HG03571 (cell line): ENCODE measurements at regions not wholly inside any gene's neighbourhood (a gene's known extent, or its start where the extent isn't known, plus 50 kb on each side); places are given as distances from the start of the nearest gene placed in this dataset.

Experiments
- ATAC-seq: cut with Tn5 transposase; IDR thresholded peaks from one replicate; pipeline ENCODE4 v1.9.1; 2021; ENCODE audit not compliant: unreplicated experiment

GRCh38 chr9:99607842-99608448, 213.7 kb upstream of the NR4A3 start:
- no peak for ATAC-seq

GRCh38 chr9:99614341-99614740, 207.3 kb upstream of the NR4A3 start:
- no peak for ATAC-seq

DNA sequence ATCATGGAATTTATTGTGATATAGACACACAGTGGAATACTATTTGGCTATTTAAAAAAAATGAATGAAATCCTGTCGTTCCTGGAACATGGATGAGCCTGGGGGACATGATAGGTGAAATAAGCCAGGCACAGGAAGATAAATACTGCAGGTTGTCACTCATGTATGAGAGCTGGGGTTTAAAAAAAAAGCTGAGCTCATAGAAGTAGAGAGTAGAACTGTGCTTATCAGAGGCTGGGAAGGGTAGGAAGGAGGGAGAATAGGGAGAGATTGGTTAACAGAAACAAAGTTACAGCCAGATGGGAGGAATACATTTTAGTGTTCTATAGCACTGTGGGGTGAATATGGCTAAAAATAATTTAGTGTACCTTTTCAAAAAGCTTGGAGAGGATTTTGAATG, 200.6 kb upstream of the NR4A3 start:
- ATAC-seq: no peak

DNA sequence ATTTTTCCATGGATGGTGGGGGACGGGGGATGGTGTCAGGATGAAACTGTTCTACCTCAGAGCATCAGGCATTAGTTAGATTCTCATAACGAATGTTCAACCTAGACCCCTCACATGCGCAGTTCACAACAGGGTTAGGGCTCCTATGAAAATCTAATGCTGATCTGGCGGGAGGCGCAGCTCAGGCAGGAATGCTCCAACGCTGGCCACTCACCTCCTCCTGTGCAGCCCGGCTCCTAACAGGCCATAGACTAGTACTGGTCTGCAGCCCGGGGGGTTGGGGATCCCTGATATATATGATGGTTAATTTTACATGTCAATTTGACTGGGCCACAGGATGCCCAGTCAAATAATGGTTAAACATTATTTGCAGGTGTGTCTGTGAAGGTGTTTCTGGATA, 199.0 kb upstream of the NR4A3 start:
- ATAC-seq: no peak

- ATAC-seq: no peak
Observed at GRCh38 chr9:99623780-99624364, 197.8 kb upstream of the NR4A3 start.

DNA sequence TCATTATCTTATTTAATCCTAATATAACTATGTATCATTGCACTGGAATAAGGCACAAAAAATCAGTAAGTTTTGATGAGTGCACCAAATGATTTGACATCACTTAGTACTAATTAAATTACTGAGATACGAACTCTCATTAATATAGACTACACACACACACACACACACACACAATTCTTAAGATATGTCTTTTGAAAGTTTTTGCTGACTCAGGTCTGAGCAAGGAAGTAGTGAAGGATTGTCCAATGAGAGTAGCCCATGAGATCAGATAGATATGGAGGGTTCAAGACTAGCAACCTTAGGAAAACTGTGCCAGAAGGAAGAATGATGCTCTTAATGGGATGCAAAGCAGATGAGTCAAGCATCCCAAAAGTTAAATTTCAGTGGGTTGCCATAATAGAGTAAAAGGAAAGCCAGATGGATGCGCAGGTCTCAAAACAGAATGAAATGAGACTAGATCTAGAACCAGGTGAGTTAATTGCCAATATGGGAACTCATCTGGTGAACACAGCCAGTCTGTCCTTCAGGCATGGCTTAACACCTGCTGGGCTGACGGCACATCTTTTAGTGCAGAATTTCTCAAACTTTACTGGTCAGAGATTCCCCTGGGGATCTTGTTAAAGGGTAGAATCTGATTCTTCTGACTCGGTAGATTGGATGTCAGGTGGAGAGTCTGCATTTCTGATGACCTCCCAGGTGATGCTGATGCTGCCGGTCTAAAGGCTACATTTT, 197.0 kb upstream of the NR4A3 start:
- no peak for ATAC-seq

GRCh38 chr9:99626426-99626825, 195.3 kb upstream of the NR4A3 start:
- no peak for ATAC-seq

DNA sequence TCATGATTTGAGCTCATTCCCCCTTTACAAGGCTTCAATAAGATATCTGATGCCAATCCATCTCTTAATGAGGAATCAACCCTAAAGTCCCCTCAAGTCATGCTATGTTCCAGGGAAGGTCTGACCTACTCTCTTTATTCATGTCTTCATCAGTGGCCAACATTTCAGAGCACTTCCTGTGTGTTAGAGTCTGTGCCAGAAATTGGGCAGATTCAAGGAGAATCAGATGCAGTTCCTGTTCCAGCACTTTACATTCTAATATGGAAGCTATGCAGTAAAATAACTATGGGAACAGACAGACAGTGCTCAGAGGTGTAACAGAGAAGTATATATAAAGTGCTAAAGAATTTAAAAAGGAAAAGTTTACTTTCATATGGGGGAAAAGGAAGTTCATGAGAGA, 193.4 kb upstream of the NR4A3 start:
- no peak for ATAC-seq

DNA sequence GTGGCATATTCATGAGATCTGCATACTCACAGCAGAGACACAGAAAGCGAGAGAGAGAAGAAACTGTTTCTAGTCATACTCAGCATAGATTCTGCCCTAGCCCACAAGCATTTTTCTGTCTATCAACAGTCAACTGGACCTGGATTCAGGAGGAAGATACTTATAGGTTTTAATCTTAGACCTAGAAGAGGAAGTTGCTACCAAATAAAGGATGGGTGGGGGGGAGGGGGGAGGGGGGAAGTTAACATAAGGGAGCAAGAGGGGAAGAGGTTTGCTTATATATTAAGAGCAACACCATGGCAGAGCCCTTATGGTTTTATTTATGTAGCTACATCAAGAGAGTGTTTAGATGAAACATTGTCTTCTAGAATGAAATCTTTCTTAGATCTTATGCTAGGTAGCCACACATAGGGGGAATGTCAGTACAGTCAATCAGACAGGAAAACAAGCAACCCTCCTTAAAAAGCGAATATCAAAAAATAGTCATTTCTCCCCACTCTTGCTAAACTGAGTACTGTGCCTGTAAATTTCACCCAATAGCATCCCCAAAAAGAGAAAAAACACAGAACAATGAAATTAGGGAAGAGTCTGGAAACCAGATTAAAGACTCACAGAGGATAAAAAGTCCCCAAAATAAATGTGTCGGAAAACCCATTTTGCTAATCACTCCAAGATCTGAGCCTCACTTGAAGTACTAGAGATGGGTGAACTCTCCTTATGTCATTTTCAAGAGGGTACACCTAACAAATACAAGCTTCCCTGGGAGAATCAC, 192.7 kb upstream of the NR4A3 start:
- ATAC-seq: no peak

DNA sequence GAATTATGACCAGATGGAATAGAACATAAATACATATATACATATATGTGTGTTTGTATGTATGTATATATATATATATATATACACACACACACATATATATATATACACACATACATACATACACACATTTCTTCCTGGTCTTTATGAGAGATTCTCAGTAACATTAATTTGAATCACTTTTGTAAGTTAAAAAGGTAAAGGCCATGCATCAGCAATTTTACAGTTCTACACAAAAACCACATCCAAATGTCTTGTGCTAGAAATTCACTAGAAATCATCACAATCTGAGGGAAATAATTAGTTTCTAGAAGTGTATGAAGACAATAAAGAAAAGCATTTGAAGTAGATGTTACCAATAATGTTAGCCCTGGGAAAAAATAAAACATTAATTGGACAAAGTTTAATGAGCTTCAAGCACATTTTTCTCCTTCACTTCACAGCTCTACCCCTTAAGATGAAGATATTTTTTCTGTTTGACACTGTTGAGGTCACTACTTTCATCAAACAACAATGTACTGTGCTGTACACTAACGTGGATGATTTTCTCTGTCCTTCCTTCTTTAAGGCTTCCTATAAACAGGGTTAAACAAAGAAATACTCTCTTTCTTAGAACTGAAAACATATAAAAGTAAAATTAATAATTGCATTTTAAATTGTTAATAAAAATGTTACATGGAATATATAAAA, 189.2 kb upstream of the NR4A3 start:
- ATAC-seq: no peak

- no peak for ATAC-seq
Observed at GRCh38 chr9:99633265-99633664, 188.4 kb upstream of the NR4A3 start.

DNA sequence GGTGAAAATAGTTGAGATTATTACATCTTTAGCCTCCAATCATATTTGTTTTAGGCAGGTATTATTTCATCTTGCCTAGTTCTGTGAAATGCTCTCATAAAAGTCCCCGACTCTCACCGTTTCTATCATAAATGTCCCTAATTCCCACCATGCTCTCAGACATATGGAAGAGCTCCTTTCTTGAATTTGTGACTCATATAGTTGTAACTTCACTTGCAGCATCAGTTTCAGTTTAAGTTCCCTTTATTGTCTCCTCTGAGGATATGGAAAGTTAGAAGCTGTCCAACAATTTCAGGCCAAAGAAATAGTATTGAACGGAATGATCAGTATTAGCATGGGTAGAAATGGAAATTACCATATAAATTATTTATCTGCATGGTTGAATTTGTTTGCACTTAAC, 187.5 kb upstream of the NR4A3 start:
- no peak for ATAC-seq

DNA sequence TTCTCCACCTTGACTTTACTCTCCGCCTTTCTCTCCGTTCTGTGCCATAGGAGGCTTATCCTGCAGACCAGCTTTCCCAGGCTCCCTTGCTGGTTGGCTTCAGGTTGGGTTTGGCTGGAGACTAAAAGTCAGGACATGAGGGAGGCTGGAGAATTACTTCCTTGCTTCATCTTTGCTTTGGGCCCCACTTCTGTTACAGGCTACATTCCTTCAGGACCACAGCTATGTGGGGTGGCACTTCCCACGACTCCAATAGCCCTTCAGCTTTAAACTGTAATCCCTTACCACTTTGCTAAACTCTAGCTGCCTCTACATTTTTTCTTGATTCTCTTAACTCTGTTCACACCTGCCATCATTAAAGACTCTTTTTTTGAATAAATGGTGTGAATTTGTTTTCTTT, 186.7 kb upstream of the NR4A3 start:
- ATAC-seq: no peak

DNA sequence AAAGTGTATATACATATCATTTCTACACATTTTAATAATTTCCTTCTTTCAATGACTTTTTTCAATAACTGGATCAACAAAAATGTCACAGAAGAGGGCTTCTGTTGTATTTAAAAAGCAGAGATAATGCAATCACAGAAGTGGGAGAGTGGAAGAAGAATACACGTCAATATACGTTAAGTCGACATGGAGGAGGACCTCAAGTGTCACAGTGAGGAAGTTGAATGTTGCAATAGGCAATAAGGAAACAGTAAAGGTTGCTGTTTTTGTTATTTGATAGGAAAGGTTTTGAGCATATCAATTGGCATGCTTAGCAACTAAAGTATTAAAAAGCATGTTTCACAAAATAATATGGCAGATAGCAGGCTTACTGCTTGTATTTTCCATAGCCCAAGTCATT, 184.0 kb upstream of the NR4A3 start:
- no peak for ATAC-seq

DNA sequence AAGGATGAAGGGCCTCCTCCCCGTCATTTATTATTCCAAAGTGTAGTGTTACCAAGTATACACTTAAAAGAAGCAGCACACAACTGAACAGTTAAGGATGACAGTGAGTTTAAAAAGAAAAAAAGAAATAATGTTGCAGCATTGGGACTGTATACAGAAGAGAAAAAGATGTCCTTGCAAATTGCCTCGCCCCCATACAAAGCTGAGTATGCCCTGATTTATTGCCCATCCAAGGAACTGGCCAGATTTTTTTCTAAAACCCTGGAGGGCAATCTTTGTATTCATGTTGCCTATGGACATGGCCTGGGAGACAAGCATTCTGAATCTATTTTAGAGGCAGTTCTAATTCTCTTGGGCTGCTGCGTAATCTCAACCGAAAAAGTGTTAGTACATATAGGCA, 182.7 kb upstream of the NR4A3 start:
- ATAC-seq: no peak

DNA sequence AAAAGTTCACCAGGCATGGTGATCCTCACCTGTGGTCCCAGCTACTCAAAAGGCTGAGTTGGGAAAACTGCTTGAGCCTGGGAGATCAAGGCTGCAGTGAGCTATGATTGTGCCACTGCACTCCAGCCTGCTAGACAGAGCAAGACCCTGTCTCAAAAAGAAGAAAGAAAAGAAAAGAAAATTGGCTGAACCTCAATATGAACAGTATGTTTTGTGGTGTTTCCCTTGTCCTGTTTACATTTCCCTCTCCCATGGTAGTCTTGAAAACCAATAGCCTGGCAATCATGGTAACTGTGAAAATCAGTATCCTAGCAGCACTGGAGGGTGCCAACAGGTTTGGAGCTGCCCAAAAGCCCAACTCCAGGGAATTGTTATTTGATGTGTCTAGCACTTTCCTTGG, 174.1 kb upstream of the NR4A3 start:
- ATAC-seq: no peak

DNA sequence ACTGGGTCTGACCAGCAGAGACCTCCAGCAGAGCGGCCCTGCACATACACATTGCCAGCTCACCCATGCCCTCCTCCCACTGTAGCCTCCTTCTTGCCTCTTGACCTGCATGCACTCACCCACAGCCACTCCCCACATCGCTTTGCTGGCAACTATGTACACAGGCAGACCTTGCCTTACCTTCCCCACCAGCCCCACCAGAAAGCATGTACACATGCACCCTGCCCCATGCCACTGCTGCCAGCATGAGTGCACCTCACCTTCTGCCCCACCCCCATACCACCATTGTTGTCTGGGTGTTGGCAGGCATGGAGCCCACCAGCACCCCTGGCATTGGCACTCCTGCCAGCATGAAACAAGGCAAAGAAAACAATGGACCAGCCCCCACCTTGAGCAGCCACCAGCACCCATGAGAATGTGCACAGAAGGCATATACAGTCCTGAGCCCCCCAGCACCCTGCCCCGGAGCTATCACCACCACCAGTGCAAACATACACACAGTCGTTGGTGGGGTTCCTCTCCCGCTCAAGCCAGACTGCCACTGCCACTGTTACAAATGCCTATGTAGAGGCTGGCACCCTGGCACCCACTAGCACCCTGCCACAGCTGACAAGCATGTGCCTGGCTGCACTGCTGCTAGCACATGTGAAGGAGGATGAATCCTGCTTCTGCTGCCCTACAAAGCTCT, 171.4 kb upstream of the NR4A3 start:
- no peak for ATAC-seq

DNA sequence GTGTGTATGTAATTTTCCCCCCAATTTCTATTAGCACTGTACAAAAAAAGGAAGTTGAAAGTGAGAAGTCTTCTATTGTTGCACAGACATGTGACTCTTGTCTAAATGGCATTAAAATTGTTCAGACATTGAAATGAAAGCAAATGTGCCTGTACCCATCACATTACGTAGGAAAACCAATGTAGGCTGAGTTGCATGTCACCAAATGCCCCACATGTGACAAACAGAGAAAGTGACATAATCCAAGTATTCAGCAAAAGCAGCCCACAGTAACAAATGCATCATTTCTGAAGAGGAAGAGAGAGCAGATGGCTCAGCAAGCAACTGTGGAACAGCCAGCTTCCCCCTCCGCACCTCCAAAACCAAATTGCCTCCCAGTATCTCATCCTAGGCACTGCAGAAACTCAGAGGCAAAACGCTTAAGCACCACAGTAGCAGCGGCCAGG, 161.5 kb upstream of the NR4A3 start:
- peak; percentile 87 for ATAC-seq

- ATAC-seq: no peak
Observed at GRCh38 chr9:99663297-99663696, 158.4 kb upstream of the NR4A3 start.

- ATAC-seq: no peak
Observed at GRCh38 chr9:99663856-99664255, 157.8 kb upstream of the NR4A3 start.

DNA sequence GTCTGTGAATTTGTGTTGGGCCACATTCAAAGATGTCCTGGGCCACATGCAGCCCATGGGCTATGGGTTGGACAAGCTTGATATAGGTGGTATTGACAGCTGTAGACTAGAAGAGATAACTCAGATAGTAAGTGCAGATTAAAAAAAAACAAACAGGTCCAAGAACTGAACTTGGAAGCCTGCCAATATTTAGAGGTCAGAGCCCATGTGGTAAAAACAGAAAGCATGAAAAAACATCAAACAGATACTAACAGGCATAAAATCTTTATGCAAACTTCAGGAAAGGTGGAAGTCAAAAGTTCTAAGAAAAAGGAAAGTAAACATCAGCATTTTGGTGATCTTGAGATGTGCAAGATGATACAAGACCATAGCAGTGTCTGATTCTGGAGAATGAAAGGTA, 155.1 kb upstream of the NR4A3 start:
- no peak for ATAC-seq
